PC-3 (cell line): ENCODE measurements at regions not wholly inside any gene's neighbourhood (a gene's known extent, or its start where the extent isn't known, plus 50 kb on each side); places are given as distances from the start of the nearest gene placed in this dataset.

ENCODE experiments used
- CTCF ChIP-seq: fragments of 300-600 bp; sonication (generic); conservative IDR thresholded peaks from 2 replicates; pipeline ENCODE4 v1.5.1; 2017; ENCODE audit warnings: antibody characterized with exemption, low read depth, mild to moderate bottlenecking, low read length
- EZH2 ChIP-seq: fragments of 300-600 bp; sonication (generic); IDR thresholded peaks from one replicate; pipeline ENCODE4 v1.6.1; 2017; ENCODE audit warnings: antibody characterized with exemption, mild to moderate bottlenecking, low read length; ENCODE audit not compliant: unreplicated experiment
- EZH2phosphoT487 ChIP-seq: fragments of 300-600 bp; sonication (generic); IDR thresholded peaks from 2 replicates; pipeline ENCODE4 v1.6.1; 2018; ENCODE audit warnings: mild to moderate bottlenecking, antibody characterized with exemption, low read length, borderline replicate concordance

GRCh38 chr10:113407218-113407617 is 145.6 kb upstream of the HABP2 start:
- TF ChIP-seq CTCF (no peak), EZH2 (no peak), EZH2phosphoT487 (no peak)
